Activated CD4-positive, alpha-beta T cell treated with anti-CD3 and anti-CD28 coated beads, Interleukin-10, Interleukin-2, amounts not matched to agents 100 ng/mL and 50 ng/mL, durations not matched to agents 16 hours and 8 hours (primary cell): ENCODE measurements at regions not wholly inside any gene's neighbourhood (a gene's known extent, or its start where the extent isn't known, plus 50 kb on each side); places are given as distances from the start of the nearest gene placed in this dataset.
"Not testable (repeated sequence)": the region's sequence is repeated elsewhere in the genome, so short reads cannot be mapped to it uniquely, and the experiment has no call there.

Experiments used
- DNase-seq: peaks from one replicate; pipeline ENCODE4 v3.0.0-alpha.2; 2020

DNA sequence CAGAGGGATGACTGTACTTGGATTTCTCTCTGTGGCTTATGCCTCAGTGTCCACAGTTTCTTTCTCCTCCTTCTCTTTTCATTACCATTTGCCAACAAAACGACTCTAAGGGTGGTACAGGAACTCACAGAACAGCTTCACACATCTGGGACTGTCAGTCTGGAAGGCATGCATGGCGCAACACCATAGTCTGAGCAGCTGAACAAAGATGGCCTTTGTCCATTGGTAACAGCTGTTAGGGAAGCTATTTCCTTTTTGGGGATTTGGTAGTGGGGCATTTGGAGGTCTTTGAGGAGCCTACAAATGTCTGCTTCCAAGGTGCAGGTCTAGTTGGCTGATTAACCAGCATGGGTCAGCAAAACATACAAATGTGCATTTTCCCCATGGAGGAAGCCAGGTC is 81.4 kb upstream of the PCDH8 start:
- DNase-seq = no peak

- no peak for DNase-seq
These were observed 78.5 kb upstream of the PCDH8 start for GRCh38 chr13:52926971-52927370.

- DNase-seq = no peak
These were observed 77.4 kb upstream of the PCDH8 start for GRCh38 chr13:52925775-52926285.

DNA sequence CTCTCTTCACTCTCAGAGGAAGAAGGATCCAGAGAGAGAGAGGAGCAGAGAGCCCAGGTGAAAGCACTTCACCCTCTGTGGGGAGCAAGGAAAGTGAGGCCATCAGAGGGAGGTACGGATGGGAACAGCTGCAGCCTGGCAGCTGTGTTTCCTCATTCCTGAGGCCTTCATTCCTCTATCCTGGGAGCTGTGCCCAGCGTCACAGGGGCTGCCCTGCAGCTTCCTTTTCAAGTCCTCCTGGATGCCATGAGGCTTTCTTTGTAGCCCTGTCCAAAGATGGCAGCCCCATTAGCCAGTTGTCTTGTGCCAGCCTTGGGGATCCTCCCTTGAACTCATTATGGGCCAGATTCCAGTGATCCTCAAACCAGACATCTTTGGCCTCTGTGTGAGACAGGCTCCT is 76.8 kb upstream of the PCDH8 start:
- no peak for DNase-seq

DNA sequence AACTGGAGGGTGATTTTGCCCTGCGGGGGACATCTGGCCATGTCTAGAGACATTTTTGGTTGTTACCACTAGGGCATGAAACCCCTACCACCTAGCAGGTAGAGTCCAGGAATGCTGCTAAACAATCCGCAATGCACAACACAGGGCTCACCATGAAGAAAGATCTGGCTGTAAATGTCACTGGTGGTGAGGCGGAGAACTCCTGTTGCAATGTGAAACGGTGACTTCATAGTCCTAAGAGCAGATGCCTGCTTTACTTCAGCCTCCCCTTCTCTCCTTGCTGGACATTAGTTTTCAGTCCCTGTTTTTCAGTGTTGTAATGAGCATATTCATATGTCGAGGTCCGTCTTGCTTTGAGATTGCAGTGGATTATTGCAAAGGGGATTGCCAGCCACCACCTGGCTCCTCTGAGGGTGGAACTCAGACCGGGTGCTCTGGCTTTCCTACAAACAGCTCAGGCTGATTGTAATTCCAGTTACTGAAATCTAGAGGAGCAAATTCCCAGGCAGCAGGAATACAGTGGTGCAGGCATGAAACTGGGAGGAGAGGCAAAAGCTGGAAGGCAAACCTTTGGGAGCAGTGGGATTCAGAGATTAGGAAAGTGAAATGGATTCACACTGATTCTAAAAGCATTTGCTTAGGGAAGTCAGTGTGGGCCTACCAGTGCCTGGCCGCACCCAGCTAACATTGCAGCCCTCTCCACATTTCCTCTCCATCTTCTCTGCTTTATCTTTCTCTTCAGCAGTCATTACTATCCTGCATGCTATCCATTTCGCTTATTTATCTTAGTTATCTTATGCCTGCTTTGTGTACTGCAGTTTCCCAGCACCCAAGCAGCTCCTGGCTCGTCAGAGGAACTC is 76.1 kb upstream of the PCDH8 start:
- no peak for DNase-seq

- DNase-seq = no peak
These were observed 74.5 kb upstream of the PCDH8 start for GRCh38 chr13:52922961-52923360.

GRCh38 chr13:52921194-52921593 is 72.8 kb upstream of the PCDH8 start:
- no peak for DNase-seq

- no peak for DNase-seq
These were observed 68.1 kb upstream of the PCDH8 start for GRCh38 chr13:52916486-52916990.

GRCh38 chr13:52911340-52911739 is 62.9 kb upstream of the PCDH8 start:
- DNase-seq = no peak

- not testable (repeated sequence) for DNase-seq
These were observed 61.9 kb upstream of the PCDH8 start for GRCh38 chr13:52910318-52910717.

- no peak for DNase-seq
These were observed 57.9 kb upstream of the PCDH8 start for GRCh38 chr13:52906122-52906903.

GRCh38 chr13:52905701-52906100 is 57.3 kb upstream of the PCDH8 start:
- DNase-seq = no peak

DNA sequence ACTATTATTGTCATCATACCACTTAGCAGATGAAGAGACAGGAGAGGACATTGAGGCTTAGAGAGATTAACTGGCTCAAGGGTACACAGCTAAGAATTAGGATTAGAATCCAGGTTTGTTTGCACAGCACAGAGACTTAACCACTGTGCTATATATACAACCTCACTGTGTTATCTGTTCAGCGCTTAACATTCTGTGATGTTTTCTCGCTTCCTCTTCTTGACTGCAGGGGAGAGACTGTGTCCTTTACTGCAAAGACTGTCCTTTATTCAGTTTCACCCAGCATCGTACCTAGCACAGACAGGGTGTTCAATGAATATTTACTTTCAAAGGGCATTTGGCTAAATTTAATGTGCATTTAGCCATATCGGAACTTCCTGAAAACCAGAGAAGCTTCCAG is 54.9 kb upstream of the PCDH8 start:
- DNase-seq = no peak

- no peak for DNase-seq
These were observed 50.8 kb upstream of the PCDH8 start for GRCh38 chr13:52899206-52899605.
